ENCODE measurements at regions not wholly inside any gene's neighbourhood (a gene's known extent, or its start where the extent isn't known, plus 50 kb on each side); places are given as distances from the start of the nearest gene placed in this dataset.

GRCh38 chr13:22569811-22570210 lies 611.0 kb upstream of the SGCG start:
- no peak for DNase-seq

GRCh38 chr13:22589880-22590279 lies 590.9 kb upstream of the SGCG start:
- DNase-seq = no peak

GRCh38 chr13:22592515-22592914 lies 588.3 kb upstream of the SGCG start:
- DNase-seq = no peak

GRCh38 chr13:22594041-22594440 lies 586.7 kb upstream of the SGCG start:
- DNase-seq = no peak

GRCh38 chr13:22596171-22596863 lies 584.5 kb upstream of the SGCG start:
- DNase-seq = no peak

- DNase-seq = no peak
Observed at GRCh38 chr13:22599156-22599555, 581.6 kb upstream of the SGCG start.

GRCh38 chr13:22618002-22618401 lies 562.8 kb upstream of the SGCG start:
- DNase-seq = no peak

GRCh38 chr13:22625691-22626090 lies 555.1 kb upstream of the SGCG start:
- DNase-seq = no peak

- no peak for DNase-seq
Observed at GRCh38 chr13:22629374-22629773, 551.4 kb upstream of the SGCG start.

GRCh38 chr13:22642088-22642487 lies 538.7 kb upstream of the SGCG start:
- DNase-seq = no peak

- no peak for DNase-seq
Observed at GRCh38 chr13:22644941-22645340, 535.8 kb upstream of the SGCG start.

GRCh38 chr13:22647156-22647850 lies 533.5 kb upstream of the SGCG start:
- no peak for DNase-seq

GRCh38 chr13:22648320-22648801 lies 532.4 kb upstream of the SGCG start:
- no peak for DNase-seq

GRCh38 chr13:22652796-22653195 lies 528.0 kb upstream of the SGCG start:
- DNase-seq = no peak

GRCh38 chr13:22653866-22654265 lies 526.9 kb upstream of the SGCG start:
- no peak for DNase-seq

GRCh38 chr13:22655106-22655852 lies 525.5 kb upstream of the SGCG start:
- no peak for DNase-seq

- no peak for DNase-seq
Observed at GRCh38 chr13:22662771-22663170, 518.0 kb upstream of the SGCG start.

GRCh38 chr13:22665506-22665905 lies 515.3 kb upstream of the SGCG start:
- DNase-seq = no peak

GRCh38 chr13:22690756-22691155 lies 490.0 kb upstream of the SGCG start:
- DNase-seq = no peak

GRCh38 chr13:22693691-22694090 lies 487.1 kb upstream of the SGCG start:
- DNase-seq = no peak

- no peak for DNase-seq
Observed at GRCh38 chr13:22696433-22696832, 484.3 kb upstream of the SGCG start.

GRCh38 chr13:22698467-22698866 lies 482.3 kb upstream of the SGCG start:
- DNase-seq = no peak

GRCh38 chr13:22700246-22700887 lies 480.4 kb upstream of the SGCG start:
- no peak for DNase-seq
